ENCODE measurements at regions not wholly inside any gene's neighbourhood (a gene's known extent, or its start where the extent isn't known, plus 50 kb on each side); places are given as distances from the start of the nearest gene placed in this dataset.

DNA sequence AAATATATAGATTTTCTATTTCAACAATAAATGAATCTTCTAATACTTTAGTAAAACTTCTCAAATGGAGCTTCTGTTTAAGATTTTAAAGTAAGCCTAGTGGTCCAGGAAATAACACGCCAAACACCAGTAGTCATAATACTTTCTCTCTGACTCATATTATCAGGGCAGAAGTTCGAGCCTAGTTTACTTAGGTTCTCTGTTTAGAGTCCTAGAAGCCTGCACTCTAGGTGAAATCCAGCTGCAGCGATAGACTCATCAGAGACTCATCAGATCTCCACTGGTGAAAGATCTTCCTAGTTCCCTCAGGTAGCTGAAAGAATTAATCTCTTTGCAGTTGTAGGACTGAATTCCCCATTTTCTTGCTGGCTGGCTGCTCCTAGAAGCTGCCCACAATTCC is 552.5 kb upstream of the ROBO2 start:
- intact Hi-C loops (cut with DNase I; ENCODE audit: low total_unique reads), result no loop called here
- TF ChIP-seq POLR2A (IDR thresholded peaks at IDR 0.05), result no peak
- no peak for TF ChIP-seq CTCF (IDR thresholded peaks at IDR 0.05)
- DNase-seq (ENCODE audit: low spot score in 2 of 2), result no peak
- no peak overlapping the region for H3K4me3 ChIP-seq (ENCODE audit: low read depth, poor library complexity, severe bottlenecking)
- WGBS, 2 donors, result 78 to 84% methylated on average over 3 of the region's 3 CpGs

DNA sequence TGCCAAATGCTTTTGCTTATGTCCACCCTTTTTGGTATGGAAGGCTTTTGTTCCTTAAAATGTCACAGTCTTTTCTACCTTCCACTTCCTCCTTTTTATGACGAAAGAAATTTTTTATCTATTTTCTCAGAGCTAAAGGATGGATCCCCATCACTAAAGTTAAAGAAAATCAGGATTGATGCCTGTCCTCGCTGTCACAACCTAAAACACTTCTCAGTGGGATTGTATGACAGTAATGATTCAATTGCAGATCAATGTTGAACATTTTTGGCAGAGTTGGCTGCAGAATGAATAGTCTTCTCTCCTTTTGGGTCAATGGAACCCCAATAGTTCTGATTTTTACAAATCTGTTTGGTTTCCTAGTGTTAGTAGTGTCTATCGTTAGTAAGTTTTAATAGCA is 549.8 kb upstream of the ROBO2 start:
- 87 to 88% methylated on average over 3 of the region's 3 CpGs for WGBS, 2 donors
- no peak overlapping the region for H3K4me3 ChIP-seq (ENCODE audit: low read depth, poor library complexity, severe bottlenecking)
- intact Hi-C loops (cut with DNase I; ENCODE audit: low total_unique reads), result no loop called here
- no peak for DNase-seq (ENCODE audit: low spot score in 2 of 2)
- TF ChIP-seq POLR2A (IDR thresholded peaks at IDR 0.05) (no peak), CTCF (IDR thresholded peaks at IDR 0.05) (no peak)

DNA sequence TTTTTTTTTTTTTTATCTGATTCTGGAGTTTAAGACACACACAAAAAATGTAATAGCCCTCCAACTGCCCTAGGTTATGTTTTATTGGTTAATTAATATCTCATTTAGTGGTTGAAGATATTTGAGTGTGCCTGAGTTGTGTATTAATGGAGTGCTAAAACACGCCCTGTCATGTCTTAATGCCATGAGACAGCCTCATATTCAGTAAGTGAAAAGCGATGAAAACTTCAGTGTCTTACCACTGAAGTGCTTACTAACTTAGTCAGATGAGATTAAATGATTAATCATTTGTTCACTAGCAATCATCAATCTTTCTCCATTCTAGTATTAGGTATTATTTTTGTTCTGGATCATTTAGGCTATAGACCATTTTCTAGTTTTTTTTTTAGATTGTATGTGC is 544.7 kb upstream of the ROBO2 start:
- intact Hi-C loops (cut with DNase I; ENCODE audit: low total_unique reads), result no loop called here
- no peak for TF ChIP-seq POLR2A (IDR thresholded peaks at IDR 0.05)
- no peak for TF ChIP-seq CTCF (IDR thresholded peaks at IDR 0.05)
- H3K4me3 ChIP-seq (ENCODE audit: low read depth, poor library complexity, severe bottlenecking), result no peak overlapping the region
- WGBS, 2 donors, result 54 to 55% methylated on average over 2 of the region's 2 CpGs
- no peak for DNase-seq (ENCODE audit: low spot score in 2 of 2)

DNA sequence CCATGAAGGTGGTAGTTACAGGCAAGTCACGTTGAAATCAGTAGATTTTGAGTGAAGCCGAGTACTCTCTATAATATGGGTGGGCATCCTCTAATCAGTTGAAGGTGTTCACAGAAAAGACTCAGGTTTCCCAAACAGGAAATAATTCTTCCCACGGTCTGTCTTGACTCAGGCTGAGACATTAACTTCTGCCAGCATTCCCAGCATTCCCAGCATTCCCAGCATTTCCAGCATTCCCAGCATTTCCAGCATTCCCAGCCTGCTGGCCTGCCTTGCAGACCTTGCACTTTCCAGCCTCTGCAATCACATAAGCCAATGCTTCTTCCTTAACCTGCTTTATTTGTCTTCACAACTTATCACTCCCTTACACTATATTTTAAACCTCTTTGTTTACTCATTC is 542.3 kb upstream of the ROBO2 start:
- intact Hi-C loops (cut with DNase I; ENCODE audit: low total_unique reads), result no loop called here
- WGBS, 2 donors, result 83% methylated on average over 3 of the region's 3 CpGs
- TF ChIP-seq POLR2A (IDR thresholded peaks at IDR 0.05), result no peak
- no peak for TF ChIP-seq CTCF (IDR thresholded peaks at IDR 0.05)
- no peak for DNase-seq (ENCODE audit: low spot score in 2 of 2)
- H3K4me3 ChIP-seq (ENCODE audit: low read depth, poor library complexity, severe bottlenecking), result no peak overlapping the region

GRCh38 chr3:76500746-76501275 is 539.1 kb upstream of the ROBO2 start:
- TF ChIP-seq CTCF (IDR thresholded peaks at IDR 0.05) (no peak), POLR2A (IDR thresholded peaks at IDR 0.05) (no peak)

DNA sequence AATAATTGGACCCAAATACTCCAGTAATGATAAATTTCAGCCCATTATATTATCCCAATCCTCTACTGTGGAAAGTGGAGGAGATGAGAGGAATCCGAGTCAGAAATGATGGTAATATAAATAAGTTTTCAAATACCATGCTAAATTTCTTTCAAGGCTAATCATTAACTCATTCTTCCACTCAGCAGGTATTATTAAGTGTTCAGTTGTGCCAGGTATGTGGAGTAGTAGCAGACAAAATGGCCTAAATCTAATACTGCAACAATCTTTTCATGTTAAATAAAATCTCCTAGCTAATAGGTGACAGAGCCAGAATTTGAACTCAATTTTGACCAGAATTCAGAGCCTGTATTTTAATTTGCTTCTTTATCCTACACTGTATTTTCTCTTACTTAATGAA is 538.6 kb upstream of the ROBO2 start:
- TF ChIP-seq CTCF (IDR thresholded peaks at IDR 0.05) (no peak), POLR2A (IDR thresholded peaks at IDR 0.05) (no peak)
- intact Hi-C loops (cut with DNase I; ENCODE audit: low total_unique reads), result no loop called here
- no peak for DNase-seq (ENCODE audit: low spot score in 2 of 2)
- H3K4me3 ChIP-seq (ENCODE audit: low read depth, poor library complexity, severe bottlenecking), result no peak overlapping the region
- WGBS, 2 donors, result 79 to 84% methylated on average over 1 of the region's 1 CpG

More at GRCh38 chr3:76500746-76501275, 539.1 kb upstream of the ROBO2 start:
- intact Hi-C loops (cut with DNase I; ENCODE audit: low total_unique reads), result no loop called here
- 86 to 88% methylated on average over 2 of the region's 2 CpGs for WGBS, 2 donors
- no peak for DNase-seq (ENCODE audit: low spot score in 2 of 2)
- no peak overlapping the region for H3K4me3 ChIP-seq (ENCODE audit: low read depth, poor library complexity, severe bottlenecking)

Data from lower leg skin (tissue), 4 donors.